Type B pancreatic cell (in vitro differentiated cells): ENCODE measurements at regions not wholly inside any gene's neighbourhood (a gene's known extent, or its start where the extent isn't known, plus 50 kb on each side); places are given as distances from the start of the nearest gene placed in this dataset.
"Not testable (repeated sequence)": the region's sequence is repeated elsewhere in the genome, so short reads cannot be mapped to it uniquely, and the experiment has no call there.

ENCODE experiments used
- DNase-seq: peaks from one replicate; pipeline ENCODE4 v3.0.0; 2021; ENCODE audit warnings: mixed read lengths; ENCODE audit not compliant: unreplicated experiment; ENCODE audit errors: extremely low spot score
- H3K27ac Mint-ChIP-seq: 2 replicates; pipeline ENCODE4 v1.8.0; 2021; ENCODE audit warnings: mild to moderate bottlenecking, mixed read lengths
- H3K27me3 Mint-ChIP-seq: 2 replicates; pipeline ENCODE4 v1.8.0; 2021; ENCODE audit warnings: mixed read lengths
- H3K36me3 Mint-ChIP-seq: 2 replicates; pipeline ENCODE4 v1.8.0; 2021; ENCODE audit warnings: mixed read lengths
- H3K4me1 Mint-ChIP-seq: one replicate; pipeline ENCODE4 v1.8.0; 2021; ENCODE audit warnings: mixed read lengths; ENCODE audit not compliant: unreplicated experiment
- H3K4me3 Mint-ChIP-seq: 2 replicates; pipeline ENCODE4 v1.8.0; 2021; ENCODE audit warnings: mild to moderate bottlenecking, mixed read lengths
- H3K9me3 Mint-ChIP-seq: 2 replicates; pipeline ENCODE4 v1.8.0; 2021; ENCODE audit warnings: mixed read lengths
- TF ChIP-seq, protein P1 (sequence below): fragments of 200-600 bp; sonication (generic); conservative IDR thresholded peaks from 2 replicates; pipeline ENCODE4 v1.5.0; 2021; ENCODE audit warnings: antibody characterized with exemption, mild to moderate bottlenecking

GRCh38 chr13:33353210-33353609 lies 67.7 kb upstream of the STARD13 start:
- H3K27ac Mint-ChIP-seq, result no peak overlapping the region
- H3K36me3 Mint-ChIP-seq, result no peaks in the 10 kb centered on the region
- H3K4me3 Mint-ChIP-seq, result no peak overlapping the region
- peaks cover 43% of the 10 kb centered on the region for H3K27me3 Mint-ChIP-seq
- no peaks in the 10 kb centered on the region for H3K4me1 Mint-ChIP-seq
- TF ChIP-seq, protein P1, sequence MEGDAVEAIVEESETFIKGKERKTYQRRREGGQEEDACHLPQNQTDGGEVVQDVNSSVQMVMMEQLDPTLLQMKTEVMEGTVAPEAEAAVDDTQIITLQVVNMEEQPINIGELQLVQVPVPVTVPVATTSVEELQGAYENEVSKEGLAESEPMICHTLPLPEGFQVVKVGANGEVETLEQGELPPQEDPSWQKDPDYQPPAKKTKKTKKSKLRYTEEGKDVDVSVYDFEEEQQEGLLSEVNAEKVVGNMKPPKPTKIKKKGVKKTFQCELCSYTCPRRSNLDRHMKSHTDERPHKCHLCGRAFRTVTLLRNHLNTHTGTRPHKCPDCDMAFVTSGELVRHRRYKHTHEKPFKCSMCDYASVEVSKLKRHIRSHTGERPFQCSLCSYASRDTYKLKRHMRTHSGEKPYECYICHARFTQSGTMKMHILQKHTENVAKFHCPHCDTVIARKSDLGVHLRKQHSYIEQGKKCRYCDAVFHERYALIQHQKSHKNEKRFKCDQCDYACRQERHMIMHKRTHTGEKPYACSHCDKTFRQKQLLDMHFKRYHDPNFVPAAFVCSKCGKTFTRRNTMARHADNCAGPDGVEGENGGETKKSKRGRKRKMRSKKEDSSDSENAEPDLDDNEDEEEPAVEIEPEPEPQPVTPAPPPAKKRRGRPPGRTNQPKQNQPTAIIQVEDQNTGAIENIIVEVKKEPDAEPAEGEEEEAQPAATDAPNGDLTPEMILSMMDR, result no peak
- H3K9me3 Mint-ChIP-seq, result no peaks in the 10 kb centered on the region
- DNase-seq, result no peak

DNA sequence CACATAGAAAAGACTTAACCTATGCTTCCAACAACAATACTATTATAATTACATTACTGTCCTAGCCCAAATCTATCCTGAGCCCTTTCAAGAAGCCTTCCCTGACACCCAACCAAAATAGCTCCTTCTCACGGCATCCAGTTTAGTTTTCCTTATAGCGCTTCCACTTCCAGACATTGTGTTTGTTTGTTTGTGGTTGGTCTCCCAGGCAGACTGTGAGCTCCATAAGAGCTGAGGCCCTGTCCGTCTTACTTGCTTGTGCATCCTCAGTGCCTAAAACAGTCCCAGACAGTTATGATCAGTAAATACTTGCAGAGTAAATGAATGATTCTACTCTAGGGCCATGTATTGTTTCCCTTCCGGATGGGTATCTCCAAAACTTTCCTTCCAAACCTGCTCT lies 68.1 kb upstream of the STARD13 start:
- TF ChIP-seq, protein P1, result no peak
- no peaks in the 10 kb centered on the region for H3K36me3 Mint-ChIP-seq
- no peaks in the 10 kb centered on the region for H3K4me1 Mint-ChIP-seq
- H3K9me3 Mint-ChIP-seq, result no peaks in the 10 kb centered on the region
- DNase-seq, result no peak
- peaks cover 40% of the 10 kb centered on the region for H3K27me3 Mint-ChIP-seq
- no peak overlapping the region for H3K27ac Mint-ChIP-seq
- H3K4me3 Mint-ChIP-seq, result no peak overlapping the region

- H3K4me3 Mint-ChIP-seq, result no peak overlapping the region
Observed at GRCh38 chr13:33355201-33355895, 69.8 kb upstream of the STARD13 start.

DNA sequence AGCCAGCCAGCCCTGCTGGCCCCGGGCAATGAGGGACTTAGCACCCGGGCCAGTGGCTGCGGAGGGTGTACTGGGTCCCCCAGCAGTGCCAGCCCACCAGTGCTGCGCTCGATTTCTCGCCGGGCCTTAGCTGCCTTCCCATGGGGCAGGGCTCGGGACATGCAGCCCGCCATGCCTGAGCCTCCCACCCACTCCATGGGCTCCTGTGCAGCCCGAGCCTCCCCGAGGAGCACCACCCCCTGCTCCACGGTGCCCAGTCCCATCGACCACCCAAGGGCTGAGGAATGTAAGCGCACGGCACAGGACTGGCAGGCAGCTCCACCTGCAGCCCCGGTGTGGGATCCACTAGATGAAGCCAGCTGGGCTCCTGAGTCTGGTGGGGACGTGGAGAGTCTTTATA lies 72.5 kb upstream of the STARD13 start:
- DNase-seq, H3K4me3 Mint-ChIP-seq, H3K27me3 Mint-ChIP-seq, H3K36me3 Mint-ChIP-seq, H3K27ac Mint-ChIP-seq, H3K9me3 Mint-ChIP-seq, H3K4me1 Mint-ChIP-seq: not testable (repeated sequence)

More at GRCh38 chr13:33355201-33355895, 69.8 kb upstream of the STARD13 start:
- Mint-ChIP-seq H3K4me1 (no peaks in the 10 kb centered on the region), H3K36me3 (no peaks in the 10 kb centered on the region), H3K9me3 (peaks cover 5% of the 10 kb centered on the region), H3K27me3 (peaks cover 31% of the 10 kb centered on the region), H3K27ac (no peak overlapping the region)
- TF ChIP-seq, protein P1, result no peak
- DNase-seq, result no peak

DNA sequence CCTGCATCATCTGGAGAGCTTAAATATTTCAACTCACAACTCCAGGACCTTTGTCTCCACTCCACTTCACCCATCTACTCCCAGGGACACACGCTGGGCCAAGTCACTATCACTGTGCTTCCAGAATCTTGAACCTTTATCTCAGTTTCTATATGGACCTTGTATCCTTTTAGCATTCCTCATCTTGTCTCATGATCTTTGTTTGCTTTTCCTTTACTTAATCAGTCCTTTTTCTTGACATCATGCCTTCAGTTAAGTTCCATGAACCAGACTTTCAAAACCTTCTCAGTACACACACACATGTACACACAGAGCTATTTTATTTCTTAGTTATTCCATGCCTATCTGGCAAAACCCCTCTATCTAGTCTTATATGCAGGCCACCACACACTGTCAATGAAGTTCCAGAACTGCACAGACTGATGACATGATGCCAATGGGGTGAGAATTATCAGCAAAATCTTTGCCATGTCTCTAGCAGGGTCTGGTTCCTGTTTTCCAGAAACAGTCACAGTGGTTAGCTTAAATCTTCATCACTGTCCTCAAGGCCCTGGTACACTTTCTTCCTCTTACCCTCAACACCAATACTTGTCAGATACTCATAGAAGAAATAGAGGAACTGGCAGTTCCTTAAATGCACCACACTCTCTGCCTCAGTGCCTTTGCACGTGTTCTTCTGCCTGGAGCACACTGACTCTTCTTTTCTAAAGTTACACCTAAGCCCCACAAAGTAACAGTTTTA lies 77.6 kb upstream of the STARD13 start:
- Mint-ChIP-seq H3K4me1 (peaks cover 18% of the 10 kb centered on the region), H3K4me3 (no peak overlapping the region), H3K9me3 (peaks cover 5% of the 10 kb centered on the region), H3K36me3 (peaks cover 4% of the 10 kb centered on the region), H3K27me3 (peaks cover 8% of the 10 kb centered on the region), H3K27ac (no peak overlapping the region)
- no peak for DNase-seq
- TF ChIP-seq, protein P1, result no peak

GRCh38 chr13:33364192-33364591 lies 78.6 kb upstream of the STARD13 start:
- DNase-seq, result no peak
- H3K9me3 Mint-ChIP-seq, result peaks cover 5% of the 10 kb centered on the region
- peaks cover 8% of the 10 kb centered on the region for H3K27me3 Mint-ChIP-seq
- H3K27ac Mint-ChIP-seq, result no peak overlapping the region
- TF ChIP-seq, protein P1, result no peak
- H3K36me3 Mint-ChIP-seq, result peaks cover 4% of the 10 kb centered on the region
- H3K4me3 Mint-ChIP-seq, result no peak overlapping the region
- peaks cover 22% of the 10 kb centered on the region for H3K4me1 Mint-ChIP-seq
